ENCODE measurements at regions not wholly inside any gene's neighbourhood (a gene's known extent, or its start where the extent isn't known, plus 50 kb on each side); places are given as distances from the start of the nearest gene placed in this dataset.

DNA sequence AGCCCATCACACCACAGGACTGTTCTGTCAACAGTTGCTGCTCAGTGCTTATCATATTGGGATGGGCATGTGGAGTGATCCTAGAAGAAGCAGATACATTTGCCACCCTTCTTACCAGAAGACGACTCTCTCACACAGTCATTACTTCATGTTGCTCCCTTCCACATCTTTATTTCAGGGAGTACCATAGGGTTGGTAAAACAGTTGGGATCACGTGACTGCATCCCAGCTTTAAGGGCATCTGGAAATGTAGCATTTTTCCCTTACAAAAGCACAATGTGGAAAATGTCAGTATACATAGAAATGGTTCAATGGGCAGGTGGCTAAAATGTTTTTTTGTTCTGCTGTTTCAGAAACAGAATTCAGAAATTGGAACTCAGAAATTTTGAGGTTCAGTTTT lies 791.0 kb downstream of the OTOL1 start:
- Histone ChIP-seq H3K27ac (ENCODE audit: low read depth, low read length) (no peak overlapping the region), H3K9me3 (ENCODE audit: control insufficient read depth, insufficient read depth, low read length) (no peaks in the 10 kb centered on the region), H3K4me1 (ENCODE audit: control insufficient read depth, insufficient read depth, low read length) (no peaks in the 10 kb centered on the region)

GRCh38 chr3:162292409-162292808 lies 795.8 kb downstream of the OTOL1 start:
- H3K4me1 ChIP-seq (ENCODE audit: control insufficient read depth, insufficient read depth, low read length), result peaks cover 6% of the 10 kb centered on the region; the same call in 1 of the 2 replicates
- H3K36me3 ChIP-seq (ENCODE audit: control insufficient read depth, insufficient read depth, low read length), result no peaks in the 10 kb centered on the region
- no peak overlapping the region for H3K4me3 ChIP-seq (ENCODE audit: low read depth, low read length)
- no peak overlapping the region for H3K9ac ChIP-seq (ENCODE audit: low read depth, low read length)
- no peaks in the 10 kb centered on the region for H3K9me3 ChIP-seq (ENCODE audit: control insufficient read depth, insufficient read depth, low read length)
- no peak overlapping the region for H3K27ac ChIP-seq (ENCODE audit: low read depth, low read length)
- H3K27me3 ChIP-seq (ENCODE audit: control insufficient read depth, insufficient read depth, low read length), result no peaks in the 10 kb centered on the region

More for the DNA sequence above, 791.0 kb downstream of the OTOL1 start:
- no peak overlapping the region for H3K4me3 ChIP-seq (ENCODE audit: low read depth, low read length)
- no peaks in the 10 kb centered on the region for H3K27me3 ChIP-seq (ENCODE audit: control insufficient read depth, insufficient read depth, low read length)
- no peaks in the 10 kb centered on the region for H3K36me3 ChIP-seq (ENCODE audit: control insufficient read depth, insufficient read depth, low read length)
- H3K9ac ChIP-seq (ENCODE audit: low read depth, low read length), result no peak overlapping the region

DNA sequence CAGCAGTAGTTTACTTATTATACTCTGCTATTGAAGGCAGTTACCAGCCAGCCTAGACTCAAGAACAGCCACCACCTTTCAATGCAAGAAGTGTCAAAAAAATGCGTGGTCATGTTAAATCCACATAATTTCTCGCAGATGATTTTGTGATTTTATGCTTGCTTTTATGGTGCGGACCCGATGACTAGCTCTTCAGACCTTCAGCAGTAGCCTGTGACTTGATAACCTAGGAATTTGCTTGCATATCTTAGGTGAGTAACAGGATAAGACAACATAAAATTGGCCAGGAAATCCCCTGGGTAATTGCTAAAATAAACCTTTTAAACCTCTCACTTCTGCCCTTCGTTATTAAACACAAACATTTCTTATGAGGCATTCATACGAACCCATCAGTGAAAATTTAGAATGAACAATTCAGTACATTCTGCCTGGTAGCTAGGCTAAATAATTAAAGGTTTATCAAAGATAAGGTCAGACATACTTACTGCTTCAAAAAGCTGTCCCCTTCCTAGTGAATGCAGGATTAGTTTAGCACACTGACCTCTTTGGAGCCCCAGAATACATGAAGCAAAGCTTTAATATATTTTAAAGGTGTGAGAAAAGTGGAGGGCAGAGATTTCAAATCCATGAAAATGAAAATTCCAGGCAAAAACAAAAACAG lies 798.8 kb downstream of the OTOL1 start:
- Histone ChIP-seq H3K4me1 (ENCODE audit: control insufficient read depth, insufficient read depth, low read length) (peaks cover 6% of the 10 kb centered on the region; the same call in 1 of the 2 replicates), H3K27me3 (ENCODE audit: control insufficient read depth, insufficient read depth, low read length) (no peaks in the 10 kb centered on the region), H3K36me3 (ENCODE audit: control insufficient read depth, insufficient read depth, low read length) (no peaks in the 10 kb centered on the region), H3K9ac (ENCODE audit: low read depth, low read length) (no peak overlapping the region), H3K4me3 (ENCODE audit: low read depth, low read length) (no peak overlapping the region), H3K27ac (ENCODE audit: low read depth, low read length) (peak overlapping the region; percentile 70), H3K9me3 (ENCODE audit: control insufficient read depth, insufficient read depth, low read length) (no peaks in the 10 kb centered on the region)

DNA sequence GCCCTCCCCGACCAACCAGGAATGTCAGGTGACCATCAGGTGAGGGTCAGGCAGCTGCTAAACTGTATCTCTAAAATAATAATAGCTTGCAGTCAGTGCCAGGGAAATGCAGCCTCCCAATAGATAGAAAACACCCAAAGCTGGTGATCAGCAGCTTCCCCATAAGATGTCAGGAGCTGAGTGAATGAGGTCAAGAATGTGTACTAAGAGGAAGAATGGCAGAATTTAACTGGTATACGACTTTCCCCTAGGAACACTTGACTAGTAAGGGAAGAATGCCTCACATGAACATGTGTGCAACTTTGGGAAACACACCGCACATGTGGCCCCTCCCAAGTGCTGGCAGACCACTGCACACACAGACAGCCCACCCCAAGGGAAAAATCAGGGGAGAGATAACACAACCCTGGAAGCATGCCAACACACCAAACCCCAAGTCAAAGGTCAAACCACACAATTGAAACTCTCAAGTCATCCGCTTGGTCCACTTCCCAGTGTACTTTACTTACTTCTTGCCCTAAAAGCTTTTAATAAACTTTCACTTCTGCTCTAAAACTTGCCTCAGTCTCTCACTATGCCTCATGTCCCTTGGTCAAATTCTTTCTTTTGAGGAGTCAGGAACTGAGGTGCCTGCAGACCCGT lies 806.5 kb downstream of the OTOL1 start:
- no peaks in the 10 kb centered on the region for H3K4me1 ChIP-seq (ENCODE audit: control insufficient read depth, insufficient read depth, low read length)
- no peaks in the 10 kb centered on the region for H3K27me3 ChIP-seq (ENCODE audit: control insufficient read depth, insufficient read depth, low read length)
- H3K36me3 ChIP-seq (ENCODE audit: control insufficient read depth, insufficient read depth, low read length), result no peaks in the 10 kb centered on the region
- no peak overlapping the region for H3K4me3 ChIP-seq (ENCODE audit: low read depth, low read length)
- no peak overlapping the region for H3K9ac ChIP-seq (ENCODE audit: low read depth, low read length)
- H3K9me3 ChIP-seq (ENCODE audit: control insufficient read depth, insufficient read depth, low read length), result no peaks in the 10 kb centered on the region
- no peak overlapping the region for H3K27ac ChIP-seq (ENCODE audit: low read depth, low read length)

GRCh38 chr3:162317046-162317445 lies 820.4 kb downstream of the OTOL1 start:
- Histone ChIP-seq H3K9me3 (ENCODE audit: control insufficient read depth, insufficient read depth, low read length) (0 out of 2 replicates have a peak, but pooled peaks cover 3% of the 10 kb centered on the region), H3K27ac (ENCODE audit: low read depth, low read length) (no peak overlapping the region), H3K4me3 (ENCODE audit: low read depth, low read length) (no peak overlapping the region), H3K36me3 (ENCODE audit: control insufficient read depth, insufficient read depth, low read length) (no peaks in the 10 kb centered on the region), H3K27me3 (ENCODE audit: control insufficient read depth, insufficient read depth, low read length) (no peaks in the 10 kb centered on the region), H3K9ac (ENCODE audit: low read depth, low read length) (no peak overlapping the region), H3K4me1 (ENCODE audit: control insufficient read depth, insufficient read depth, low read length) (no peaks in the 10 kb centered on the region)

- Histone ChIP-seq H3K4me3 (ENCODE audit: low read depth, low read length) (no peak overlapping the region), H3K27ac (ENCODE audit: low read depth, low read length) (no peak overlapping the region), H3K9me3 (ENCODE audit: control insufficient read depth, insufficient read depth, low read length) (no peaks in the 10 kb centered on the region; the same call in 1 of the 2 replicates), H3K4me1 (ENCODE audit: control insufficient read depth, insufficient read depth, low read length) (no peaks in the 10 kb centered on the region), H3K9ac (ENCODE audit: low read depth, low read length) (no peak overlapping the region), H3K36me3 (ENCODE audit: control insufficient read depth, insufficient read depth, low read length) (no peaks in the 10 kb centered on the region), H3K27me3 (ENCODE audit: control insufficient read depth, insufficient read depth, low read length) (no peaks in the 10 kb centered on the region)
Measured at GRCh38 chr3:162328649-162329048, 832.0 kb downstream of the OTOL1 start.

DNA sequence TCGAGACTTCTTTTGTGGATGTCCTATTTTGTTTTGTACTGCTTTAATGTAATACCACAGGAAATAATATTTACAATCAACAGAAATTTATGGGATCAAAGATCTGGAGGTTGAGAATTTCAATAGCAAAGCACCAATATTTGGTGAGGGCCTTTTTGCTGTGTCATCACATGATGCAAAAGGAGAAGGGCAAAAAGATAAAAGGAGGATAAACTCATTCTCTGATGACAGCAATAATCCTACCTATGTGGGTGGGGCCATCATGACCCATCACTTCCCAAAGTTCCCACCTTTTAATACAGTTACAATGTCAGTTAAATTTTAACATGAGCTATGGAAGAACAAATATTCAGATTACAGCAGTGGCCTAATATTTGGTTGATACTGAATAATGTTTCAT lies 832.9 kb downstream of the OTOL1 start:
- H3K36me3 ChIP-seq (ENCODE audit: control insufficient read depth, insufficient read depth, low read length), result no peaks in the 10 kb centered on the region
- no peak overlapping the region for H3K27ac ChIP-seq (ENCODE audit: low read depth, low read length)
- H3K27me3 ChIP-seq (ENCODE audit: control insufficient read depth, insufficient read depth, low read length), result no peaks in the 10 kb centered on the region
- H3K9ac ChIP-seq (ENCODE audit: low read depth, low read length), result no peak overlapping the region
- no peaks in the 10 kb centered on the region for H3K4me1 ChIP-seq (ENCODE audit: control insufficient read depth, insufficient read depth, low read length)
- H3K4me3 ChIP-seq (ENCODE audit: low read depth, low read length), result no peak overlapping the region
- peaks cover 8% of the 10 kb centered on the region for H3K9me3 ChIP-seq (ENCODE audit: control insufficient read depth, insufficient read depth, low read length)

DNA sequence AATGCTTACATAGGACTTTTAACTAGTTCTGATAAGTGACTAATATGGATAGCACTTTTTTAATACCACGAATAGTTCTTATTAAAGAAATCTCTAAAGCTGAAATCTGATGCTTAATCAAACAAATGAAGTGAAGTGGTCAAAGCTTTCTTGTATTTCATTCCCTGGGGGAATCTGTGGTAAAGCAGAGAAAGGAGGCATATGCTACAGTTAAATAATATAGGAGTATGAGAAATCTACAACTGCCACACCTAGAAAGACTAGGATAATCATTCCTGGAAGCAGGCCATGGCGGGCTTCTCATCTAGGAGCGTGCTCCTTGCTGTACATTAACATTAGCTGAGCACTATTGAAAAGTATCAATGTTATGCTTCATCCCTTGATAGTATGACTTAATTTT lies 835.7 kb downstream of the OTOL1 start:
- H3K27me3 ChIP-seq (ENCODE audit: control insufficient read depth, insufficient read depth, low read length), result no peaks in the 10 kb centered on the region
- no peak overlapping the region for H3K4me3 ChIP-seq (ENCODE audit: low read depth, low read length)

GRCh38 chr3:162334537-162334936 lies 837.9 kb downstream of the OTOL1 start:
- Histone ChIP-seq H3K4me1 (ENCODE audit: control insufficient read depth, insufficient read depth, low read length) (no peaks in the 10 kb centered on the region), H3K36me3 (ENCODE audit: control insufficient read depth, insufficient read depth, low read length) (no peaks in the 10 kb centered on the region), H3K4me3 (ENCODE audit: low read depth, low read length) (no peak overlapping the region), H3K9ac (ENCODE audit: low read depth, low read length) (no peak overlapping the region), H3K9me3 (ENCODE audit: control insufficient read depth, insufficient read depth, low read length) (peaks cover 23% of the 10 kb centered on the region), H3K27me3 (ENCODE audit: control insufficient read depth, insufficient read depth, low read length) (no peaks in the 10 kb centered on the region), H3K27ac (ENCODE audit: low read depth, low read length) (no peak overlapping the region)

More for the DNA sequence above, 835.7 kb downstream of the OTOL1 start:
- Histone ChIP-seq H3K9me3 (ENCODE audit: control insufficient read depth, insufficient read depth, low read length) (peaks cover 23% of the 10 kb centered on the region), H3K36me3 (ENCODE audit: control insufficient read depth, insufficient read depth, low read length) (no peaks in the 10 kb centered on the region), H3K4me1 (ENCODE audit: control insufficient read depth, insufficient read depth, low read length) (no peaks in the 10 kb centered on the region), H3K9ac (ENCODE audit: low read depth, low read length) (no peak overlapping the region), H3K27ac (ENCODE audit: low read depth, low read length) (no peak overlapping the region)

DNA sequence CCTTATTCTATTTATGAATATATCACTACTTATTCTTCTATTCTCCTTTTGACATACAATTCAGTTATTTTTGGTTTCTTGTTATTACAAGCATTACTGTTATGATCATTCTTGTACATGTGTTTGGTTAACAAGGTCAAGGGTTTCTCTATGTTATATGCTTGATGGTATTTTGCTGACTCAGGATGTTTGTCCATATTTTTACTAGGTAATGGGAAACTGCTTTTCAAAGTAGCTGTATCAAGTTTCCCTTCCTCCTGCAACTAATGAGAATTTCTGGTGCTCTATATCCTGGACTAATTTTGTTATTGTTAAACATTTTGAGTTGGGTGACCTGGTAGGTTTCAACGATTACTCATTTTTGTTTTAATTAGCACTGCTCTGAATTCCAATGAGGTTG lies 841.0 kb downstream of the OTOL1 start:
- H3K27me3 ChIP-seq (ENCODE audit: control insufficient read depth, insufficient read depth, low read length), result no peaks in the 10 kb centered on the region
- no peak overlapping the region for H3K9ac ChIP-seq (ENCODE audit: low read depth, low read length)
- no peaks in the 10 kb centered on the region for H3K4me1 ChIP-seq (ENCODE audit: control insufficient read depth, insufficient read depth, low read length)
- H3K4me3 ChIP-seq (ENCODE audit: low read depth, low read length), result no peak overlapping the region
- no peaks in the 10 kb centered on the region for H3K36me3 ChIP-seq (ENCODE audit: control insufficient read depth, insufficient read depth, low read length)
- H3K27ac ChIP-seq (ENCODE audit: low read depth, low read length), result no peak overlapping the region
- peaks cover 23% of the 10 kb centered on the region for H3K9me3 ChIP-seq (ENCODE audit: control insufficient read depth, insufficient read depth, low read length)

GRCh38 chr3:162338514-162338913 lies 841.9 kb downstream of the OTOL1 start:
- Histone ChIP-seq H3K27ac (ENCODE audit: low read depth, low read length) (no peak overlapping the region), H3K36me3 (ENCODE audit: control insufficient read depth, insufficient read depth, low read length) (no peaks in the 10 kb centered on the region), H3K27me3 (ENCODE audit: control insufficient read depth, insufficient read depth, low read length) (no peaks in the 10 kb centered on the region), H3K9me3 (ENCODE audit: control insufficient read depth, insufficient read depth, low read length) (peaks cover 23% of the 10 kb centered on the region), H3K4me1 (ENCODE audit: control insufficient read depth, insufficient read depth, low read length) (no peaks in the 10 kb centered on the region), H3K4me3 (ENCODE audit: low read depth, low read length) (no peak overlapping the region), H3K9ac (ENCODE audit: low read depth, low read length) (no peak overlapping the region)
